IMR-90 (cell line): ENCODE measurements at regions not wholly inside any gene's neighbourhood (a gene's known extent, or its start where the extent isn't known, plus 50 kb on each side); places are given as distances from the start of the nearest gene placed in this dataset.

Experiments used
- ATAC-seq: fragments of 200-7000 bp; cut with Tn5 transposase; 2 replicates; pipeline ENCODE4 v1.9.1; 2020; ENCODE audit warnings: low read depth, mild to moderate bottlenecking, moderate library complexity
- BruUV-seq: library from RNA; stranded (reverse); fragments of 400-500 nt; replicated peaks from 2 replicates; lab custom pipeline; 2021; lab: Mats Ljungman, UMichigan
- CTCF ChIA-PET: fragments of 300-600 bp; formaldehyde crosslinking; extraction: SDS; loops from one replicate; lab custom pipeline; 2021; ENCODE audit warnings: antibody characterized with exemption; lab: Yijun Ruan, JAX
- POLR2A ChIA-PET: fragments of 300-600 bp; sonication (Branson Sonifier 250); formaldehyde crosslinking; loops from one replicate; lab custom pipeline; 2022; ENCODE audit warnings: antibody characterized with exemption; ENCODE audit not compliant: unreplicated experiment; lab: Charles Lee
- DNase-seq: peaks from one replicate; pipeline ENCODE4 v3.0.0; 2013
- H2AFZ ChIP-seq: replicated peaks from 2 replicates; pipeline ENCODE3; 2013; ENCODE audit warnings: low read length, mild to moderate bottlenecking; ENCODE audit not compliant: poor library complexity
- H2AK5ac ChIP-seq: 2 replicates; pipeline ENCODE4 v1.6.1; 2013; ENCODE audit warnings: low read depth, low read length, inconsistent platforms
- H2AK9ac ChIP-seq: replicated peaks from 2 replicates; pipeline ENCODE3; 2013; ENCODE audit warnings: mild to moderate bottlenecking, low read depth, low read length, moderate library complexity; ENCODE audit not compliant: poor library complexity
- H2BK120ac ChIP-seq: 2 replicates; pipeline ENCODE4 v1.6.1; 2013; ENCODE audit warnings: low read depth, low read length, inconsistent platforms
- H2BK15ac ChIP-seq: 3 replicates; pipeline ENCODE4 v1.6.1; 2013; ENCODE audit warnings: low read depth, low read length, inconsistent platforms
- H2BK20ac ChIP-seq: 2 replicates; pipeline ENCODE4 v1.6.1; 2013; ENCODE audit warnings: low read depth, mild to moderate bottlenecking, inconsistent platforms, low read length, moderate library complexity
- H2BK5ac ChIP-seq: 2 replicates; pipeline ENCODE4 v1.6.1; 2013; ENCODE audit warnings: mild to moderate bottlenecking, low read depth, low read length, inconsistent platforms; ENCODE audit not compliant: poor library complexity, severe bottlenecking
- H3K14ac ChIP-seq: replicated peaks from 2 replicates; pipeline ENCODE4 v1.6.1; 2013; ENCODE audit warnings: low read depth, low read length, inconsistent platforms
- H3K18ac ChIP-seq: 2 replicates; pipeline ENCODE4 v1.6.1; 2013; ENCODE audit warnings: low read depth, low read length, control low read depth
- H3K23ac ChIP-seq: 2 replicates; pipeline ENCODE4 v1.6.1; 2013; ENCODE audit warnings: low read depth, low read length, inconsistent platforms
- H3K27ac ChIP-seq: 2 replicates; pipeline ENCODE4 v1.5.1; 2013; ENCODE audit warnings: mild to moderate bottlenecking, control low read depth, low read length; ENCODE audit not compliant: insufficient read depth
- H3K27me3 ChIP-seq: 2 replicates; pipeline ENCODE4 v1.6.1; 2013; ENCODE audit warnings: low read length; ENCODE audit not compliant: control insufficient read depth, insufficient read depth
- H3K36me3 ChIP-seq: 2 replicates; pipeline ENCODE4 v1.6.1; 2013; ENCODE audit warnings: low read length, mixed read lengths; ENCODE audit not compliant: control insufficient read depth, insufficient read depth
- H3K4ac ChIP-seq: 2 replicates; pipeline ENCODE4 v1.6.1; 2013; ENCODE audit warnings: low read depth, low read length, inconsistent platforms
- H3K4me1 ChIP-seq: 2 replicates; pipeline ENCODE4 v1.6.1; 2013; ENCODE audit warnings: low read length, mixed read lengths; ENCODE audit not compliant: control insufficient read depth, insufficient read depth
- H3K4me2 ChIP-seq: 2 replicates; pipeline ENCODE4 v1.6.1; 2013; ENCODE audit warnings: low read depth, mild to moderate bottlenecking, control low read depth, low read length, moderate library complexity
- H3K4me3 ChIP-seq: 2 replicates; pipeline ENCODE4 v1.5.1; 2013; ENCODE audit warnings: low read depth, mild to moderate bottlenecking, control low read depth, low read length, moderate library complexity; ENCODE audit not compliant: insufficient read depth
- H3K56ac ChIP-seq: 2 replicates; pipeline ENCODE4 v1.6.1; 2013; ENCODE audit warnings: low read length, inconsistent platforms; ENCODE audit not compliant: insufficient read depth; ENCODE audit errors: extremely low read depth
- H3K79me1 ChIP-seq, 2 experiments: 2 replicates each; pipeline ENCODE4 v1.6.1; 2013; ENCODE audit warnings: low read length in 2 of 2, inconsistent platforms in 1 of 2, low read depth in 1 of 2
- H3K9ac ChIP-seq: 2 replicates; pipeline ENCODE4 v1.6.1; 2013; ENCODE audit warnings: low read depth, low read length, control low read depth
- H3K9me1 ChIP-seq: 2 replicates; pipeline ENCODE4 v1.6.1; 2013; ENCODE audit warnings: low read length, inconsistent platforms; ENCODE audit not compliant: insufficient read depth
- H3K9me3 ChIP-seq: 2 replicates; pipeline ENCODE4 v1.6.1; 2013; ENCODE audit warnings: low read length; ENCODE audit not compliant: control insufficient read depth, insufficient read depth
- H4K20me1 ChIP-seq: 2 replicates; pipeline ENCODE4 v1.6.1; 2013; ENCODE audit warnings: low read length, inconsistent platforms; ENCODE audit not compliant: insufficient read depth
- H4K5ac ChIP-seq: 2 replicates; pipeline ENCODE4 v1.6.1; 2013; ENCODE audit warnings: mild to moderate bottlenecking, low read depth, low read length, control low read depth
- H4K8ac ChIP-seq, 2 experiments: 2 replicates each; pipeline ENCODE4 v1.6.1; 2013; ENCODE audit warnings: low read depth in 2 of 2, low read length in 2 of 2, control low read depth in 1 of 2, inconsistent platforms in 1 of 2
- H4K91ac ChIP-seq: 2 replicates; pipeline ENCODE4 v1.6.1; 2013; ENCODE audit warnings: low read depth, low read length, inconsistent platforms; ENCODE audit not compliant: insufficient read depth
- BHLHE40 ChIP-seq: fragments of 150-350 bp; IDR thresholded peaks from 2 replicates; pipeline ENCODE4 v1.6.1; 2016; ENCODE audit warnings: mild to moderate bottlenecking, low read depth, low read length
- CEBPB ChIP-seq: IDR thresholded peaks from 2 replicates; pipeline ENCODE4 v1.6.1; 2012; ENCODE audit warnings: low read depth, low read length, improper control_type of control experiment
- CHD1 ChIP-seq: IDR thresholded peaks from 2 replicates; pipeline ENCODE4 v1.6.1; 2012; ENCODE audit warnings: low read depth, low read length, improper control_type of control experiment
- FOS ChIP-seq: fragments of 150-350 bp; IDR thresholded peaks from 2 replicates; pipeline ENCODE4 v1.6.1; 2016; ENCODE audit warnings: low read depth, low read length
- MAFK ChIP-seq: IDR thresholded peaks from 2 replicates; pipeline ENCODE4 v1.6.1; 2012; ENCODE audit warnings: low read depth, low read length, improper control_type of control experiment
- MAZ ChIP-seq: IDR thresholded peaks from 2 replicates; pipeline ENCODE4 v1.6.1; 2012; ENCODE audit warnings: low read depth, mild to moderate bottlenecking, low read length, improper control_type of control experiment, moderate library complexity, borderline replicate concordance
- MXI1 ChIP-seq: IDR thresholded peaks from 2 replicates; pipeline ENCODE4 v1.6.1; 2012; ENCODE audit warnings: low read depth, mild to moderate bottlenecking, low read length, moderate library complexity, borderline replicate concordance
- NFE2L2 ChIP-seq: fragments of 150-350 bp; IDR thresholded peaks from 2 replicates; pipeline ENCODE4 v1.6.1; 2016; ENCODE audit warnings: low read depth, mild to moderate bottlenecking, low read length
- POLR2A ChIP-seq: IDR thresholded peaks from 2 replicates; pipeline ENCODE4 v1.6.1; 2012; ENCODE audit warnings: mild to moderate bottlenecking, low read depth, low read length
- RAD21 ChIP-seq: IDR thresholded peaks from 2 replicates; pipeline ENCODE4 v1.6.1; 2012; ENCODE audit warnings: low read length, improper control_type of control experiment
- RCOR1 ChIP-seq: IDR thresholded peaks from 2 replicates; pipeline ENCODE4 v1.6.1; 2012; ENCODE audit warnings: mild to moderate bottlenecking, low read length, improper control_type of control experiment; ENCODE audit not compliant: insufficient replicate concordance
- RFX5 ChIP-seq: IDR thresholded peaks from 2 replicates; pipeline ENCODE4 v1.8.0; 2012; ENCODE audit warnings: low read depth, mild to moderate bottlenecking, low read length, moderate library complexity
- SMC3 ChIP-seq: fragments of 150-350 bp; IDR thresholded peaks from 2 replicates; pipeline ENCODE4 v1.6.1; 2016; ENCODE audit warnings: low read depth, mild to moderate bottlenecking, antibody characterized with exemption, low read length, moderate library complexity
- USF2 ChIP-seq: fragments of 150-350 bp; IDR thresholded peaks from 2 replicates; pipeline ENCODE4 v1.6.1; 2017; ENCODE audit warnings: mild to moderate bottlenecking, antibody characterized with exemption, low read length, low read depth
- WGBS, 2 experiments: methylation state at CpG; one replicate each; pipeline versions ENCODE4 v1.1.5 to v1.1.7; 2013; ENCODE audit warnings: missing lambda C conversion rate in 2 of 2; ENCODE audit not compliant: insufficient read length in 1 of 2; ENCODE audit errors: extremely low coverage in 2 of 2; 5-methylcytosine and 5-hydroxymethylcytosine counted together
- dilution Hi-C: fragments of 300-500 bp; cut with HindIII; formaldehyde crosslinking; loops from one replicate; pipeline ENCODE4 v1.14.3; 2018; ENCODE audit warnings: low sequenced_read_pairs; ENCODE audit not compliant: unreplicated experiment
- in situ Hi-C: fragments of 300-500 bp; cut with MboI; formaldehyde crosslinking; loops from 3 replicates; pipeline ENCODE4 v1.14.3; 2019; ENCODE audit warnings: low sequenced_read_pairs, inconsistent platforms, mixed read lengths
- intact Hi-C: fragments of 100-400 bp; cut with micrococcal nuclease; formaldehyde crosslinking; loops from 2 replicates; pipeline ENCODE4 v1.10.0; 2022
- TF ChIP-seq, protein P1 (sequence below): conservative IDR thresholded peaks from 2 replicates; pipeline ENCODE4 v1.5.1; 2012; ENCODE audit warnings: mild to moderate bottlenecking, low read depth, low read length, improper control_type of control experiment

GRCh38 chr9:16133556-16134227, 580.8 kb downstream of the CCDC171 start:
- H3K23ac ChIP-seq: 0 out of 2 replicates have a peak overlapping the region, but pooled peaks have one; percentile 60
- H4K91ac ChIP-seq: peak overlapping the region; percentile 6; the same call in 1 of the 2 replicates
- H4K5ac ChIP-seq: no peak overlapping the region
- H3K27ac ChIP-seq: no peak overlapping the region
- peak overlapping the region; percentile 74 for H2BK120ac ChIP-seq
- no CpG with 5 or more reads among the region's 19 CpGs for WGBS, 2 experiments
- peak overlapping the region; percentile 48; the same call in 1 of the 2 replicates for H2BK20ac ChIP-seq
- H3K56ac ChIP-seq: no peak overlapping the region
- POLR2A ChIA-PET: no interaction called here
- H4K20me1 ChIP-seq: no peaks in the 10 kb centered on the region
- no peak overlapping the region for H3K9ac ChIP-seq
- CTCF ChIA-PET: interaction anchor here (0.7 to 1.8 kb wide), 3 partner anchors 9 to 252 kb away, joined by 3 to 4 read pairs (median 3); no protein-coding TSS in a partner anchor
- no TSS peak for BruUV-seq
- H3K9me3 ChIP-seq: peaks cover 3% of the 10 kb centered on the region; the same call in 1 of the 2 replicates
- H3K27me3 ChIP-seq: no peaks in the 10 kb centered on the region
- intact Hi-C loops: no loop called here
- H3K36me3 ChIP-seq: no peaks in the 10 kb centered on the region
- H2AK9ac ChIP-seq: peak overlapping the region; percentile 57
- peak; percentile 48 for DNase-seq
- H2AFZ ChIP-seq: peak overlapping the region; percentile 73
- peak overlapping the region; percentile 65 for H3K14ac ChIP-seq
- no peak overlapping the region for H3K18ac ChIP-seq
- peak overlapping the region; percentile 78 for H3K4ac ChIP-seq
- H3K4me2 ChIP-seq: no peak overlapping the region
- in situ Hi-C loops: no loop called here
- H2BK5ac ChIP-seq: no peak overlapping the region
- ATAC-seq: peak; percentile 52
- H4K8ac ChIP-seq: peak overlapping the region in 1 of 2 experiments; percentile 6; a peak in 1 of 4 replicates
- peak overlapping the region; percentile 69 for H2AK5ac ChIP-seq
- peaks cover 8% of the 10 kb centered on the region for H3K4me1 ChIP-seq
- peak overlapping the region; percentile 70; the same call in 2 of the 3 replicates for H2BK15ac ChIP-seq
- dilution Hi-C loops: no loop called here
- no peaks in the 10 kb centered on the region for H3K79me1 ChIP-seq
- peaks cover 10% of the 10 kb centered on the region for H3K9me1 ChIP-seq
- H3K4me3 ChIP-seq: no peak overlapping the region
- no peak for TF ChIP-seq RFX5
- TF ChIP-seq MAFK: no peak
- no peak for TF ChIP-seq CEBPB
- TF ChIP-seq POLR2A: no peak
- TF ChIP-seq RCOR1: no peak
- no peak for TF ChIP-seq MAZ
- TF ChIP-seq, protein P1, sequence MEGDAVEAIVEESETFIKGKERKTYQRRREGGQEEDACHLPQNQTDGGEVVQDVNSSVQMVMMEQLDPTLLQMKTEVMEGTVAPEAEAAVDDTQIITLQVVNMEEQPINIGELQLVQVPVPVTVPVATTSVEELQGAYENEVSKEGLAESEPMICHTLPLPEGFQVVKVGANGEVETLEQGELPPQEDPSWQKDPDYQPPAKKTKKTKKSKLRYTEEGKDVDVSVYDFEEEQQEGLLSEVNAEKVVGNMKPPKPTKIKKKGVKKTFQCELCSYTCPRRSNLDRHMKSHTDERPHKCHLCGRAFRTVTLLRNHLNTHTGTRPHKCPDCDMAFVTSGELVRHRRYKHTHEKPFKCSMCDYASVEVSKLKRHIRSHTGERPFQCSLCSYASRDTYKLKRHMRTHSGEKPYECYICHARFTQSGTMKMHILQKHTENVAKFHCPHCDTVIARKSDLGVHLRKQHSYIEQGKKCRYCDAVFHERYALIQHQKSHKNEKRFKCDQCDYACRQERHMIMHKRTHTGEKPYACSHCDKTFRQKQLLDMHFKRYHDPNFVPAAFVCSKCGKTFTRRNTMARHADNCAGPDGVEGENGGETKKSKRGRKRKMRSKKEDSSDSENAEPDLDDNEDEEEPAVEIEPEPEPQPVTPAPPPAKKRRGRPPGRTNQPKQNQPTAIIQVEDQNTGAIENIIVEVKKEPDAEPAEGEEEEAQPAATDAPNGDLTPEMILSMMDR: peak; percentile 48
- 0 out of 2 replicates have a peak, but pooled peaks have one; percentile 24 for TF ChIP-seq NFE2L2
- no peak for TF ChIP-seq FOS
- TF ChIP-seq MXI1: no peak
- peak; percentile 6; the same call in 1 of the 2 replicates for TF ChIP-seq USF2
- TF ChIP-seq CHD1: no peak
- peak; percentile 56 for TF ChIP-seq RAD21
- TF ChIP-seq BHLHE40: no peak
- TF ChIP-seq SMC3: peak; percentile 59
